ENCODE measurements at regions not wholly inside any gene's neighbourhood (a gene's known extent, or its start where the extent isn't known, plus 50 kb on each side); places are given as distances from the start of the nearest gene placed in this dataset.
A peak's percentile ranks its signal among the peaks of the same experiment; 100 is the strongest.
"Not testable (repeated sequence)": the region's sequence is repeated elsewhere in the genome, so short reads cannot be mapped to it uniquely, and the experiment has no call there.

- DNase-seq: no peak
Measured at GRCh38 chr7:106562711-106563366, 98.1 kb downstream of the CCDC71L start.

DNA sequence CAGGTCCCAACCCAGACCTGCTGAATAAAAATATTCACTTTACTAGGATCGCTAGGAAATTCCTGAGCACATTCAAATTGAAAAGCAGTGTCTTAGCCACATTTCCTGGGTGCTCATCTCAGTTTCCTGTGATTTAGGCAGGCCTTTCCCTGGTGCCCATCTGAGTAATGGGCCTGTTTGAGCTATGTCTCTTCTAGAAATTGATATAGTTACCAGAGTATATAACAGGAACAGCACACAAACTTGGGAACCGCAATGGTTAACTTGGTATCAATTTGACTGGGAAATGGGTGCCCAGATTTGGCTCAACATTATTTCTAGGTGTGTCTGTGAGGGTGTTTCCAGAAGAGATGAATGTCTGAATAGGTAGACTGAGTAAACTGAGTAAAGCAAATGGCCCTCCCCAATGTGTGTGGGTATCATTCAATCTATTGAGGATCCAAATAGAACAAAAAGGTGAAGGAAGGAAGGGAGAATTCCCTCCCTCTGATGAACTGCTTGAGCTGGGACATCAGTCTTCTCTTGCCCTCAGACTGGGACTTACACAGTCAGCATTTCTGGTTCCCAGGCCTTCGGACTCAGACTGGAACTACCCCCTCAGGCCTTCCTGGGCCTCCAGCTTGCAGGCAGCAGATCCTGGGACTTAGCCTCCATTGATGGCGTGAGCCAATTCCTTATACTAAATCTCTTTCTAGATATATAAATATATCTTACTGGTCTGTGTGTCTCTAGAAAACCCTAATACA, 99.1 kb downstream of the CCDC71L start:
- DNase-seq: no peak

DNA sequence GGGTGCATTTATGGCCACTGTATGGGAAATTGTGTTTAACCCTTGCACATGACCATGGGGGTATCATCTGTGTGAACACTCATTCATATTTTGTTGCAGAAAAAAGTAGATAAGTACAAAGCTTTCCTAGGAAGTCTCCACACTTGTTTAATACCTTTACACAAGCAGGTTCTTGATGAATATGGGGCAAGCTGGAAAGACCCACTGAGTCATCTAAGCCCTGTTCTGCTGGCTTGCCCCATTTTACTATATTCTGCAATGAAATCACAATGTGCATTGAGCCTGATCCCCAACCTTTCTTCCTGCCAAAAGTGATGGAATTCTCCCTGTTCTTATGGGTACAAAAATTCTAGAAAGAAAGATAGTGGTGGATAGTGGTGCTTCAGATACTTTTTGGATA, 99.8 kb downstream of the CCDC71L start:
- no peak for DNase-seq

GRCh38 chr7:106560482-106560881, 100.5 kb downstream of the CCDC71L start:
- no peak for DNase-seq

- not testable (repeated sequence) for DNase-seq
Measured at GRCh38 chr7:106556244-106556643, 104.7 kb downstream of the CCDC71L start.

GRCh38 chr7:106554623-106555022, 106.3 kb downstream of the CCDC71L start:
- not testable (repeated sequence) for DNase-seq

- no peak for DNase-seq
Measured at GRCh38 chr7:106553446-106553836, 107.5 kb downstream of the CCDC71L start.

GRCh38 chr7:106552645-106553445, 108.1 kb downstream of the CCDC71L start:
- no peak for DNase-seq

GRCh38 chr7:106551936-106552335, 109.0 kb downstream of the CCDC71L start:
- no peak for DNase-seq

DNA sequence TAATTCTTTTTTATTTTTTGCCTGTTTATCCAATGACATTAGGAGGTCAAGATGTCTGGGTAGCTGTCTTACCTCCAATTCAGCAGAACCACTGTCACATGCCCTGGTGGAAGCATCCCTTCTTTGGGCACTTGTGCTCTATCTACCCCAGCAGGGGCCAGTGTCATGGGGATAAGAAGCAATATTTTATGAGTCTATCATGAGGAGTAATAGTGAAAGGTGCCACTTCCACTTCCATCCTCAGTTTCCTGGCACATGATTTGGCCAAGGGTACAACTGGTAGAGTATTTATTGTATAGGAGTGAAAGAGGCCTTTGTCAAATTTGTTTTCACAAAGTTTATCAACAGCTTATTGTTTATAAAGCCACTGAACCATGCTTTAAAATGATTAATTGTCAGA, 112.5 kb downstream of the CCDC71L start:
- no peak for DNase-seq

DNA sequence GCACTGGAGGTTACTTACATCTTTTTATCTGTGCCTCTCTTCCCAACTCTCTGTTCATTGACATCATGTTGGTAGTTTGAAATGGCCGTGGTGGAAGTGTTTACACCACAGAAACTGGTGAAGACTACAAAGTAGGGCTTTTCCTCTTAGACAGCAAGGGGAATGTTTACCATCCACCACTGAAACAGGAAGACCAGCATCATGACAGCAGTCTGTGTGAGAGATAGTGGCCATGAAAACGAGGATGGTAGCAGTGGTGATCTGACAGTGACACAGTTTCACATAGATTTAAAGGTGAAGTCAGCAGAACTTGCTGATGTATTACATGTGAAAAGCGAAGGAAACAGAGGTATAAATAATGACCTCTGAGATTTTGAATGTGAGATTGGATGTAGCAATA, 115.7 kb downstream of the CCDC71L start:
- no peak for DNase-seq

- no peak for DNase-seq
Measured at GRCh38 chr7:106543221-106543757, 117.7 kb downstream of the CCDC71L start.

GRCh38 chr7:106542550-106543220, 118.3 kb downstream of the CCDC71L start:
- peak; percentile 55 for DNase-seq

DNA sequence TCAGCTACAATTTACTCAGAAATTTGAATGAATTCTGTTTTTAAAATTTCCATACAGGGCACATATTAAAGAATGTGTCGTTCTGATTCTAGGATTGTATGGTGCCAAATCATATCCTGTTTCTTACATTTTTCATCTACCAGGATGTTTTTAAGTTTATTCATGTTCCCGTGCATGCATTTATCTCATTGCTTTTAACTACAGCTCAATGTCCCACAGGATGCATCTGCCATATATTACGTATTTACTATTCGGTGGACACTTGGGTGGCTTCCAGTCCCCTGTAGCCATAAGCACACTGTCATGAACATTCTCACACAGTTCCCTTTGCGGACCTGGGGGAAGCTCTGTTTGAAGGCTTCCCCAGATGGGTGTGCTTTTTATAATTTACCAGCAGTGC, 122.3 kb downstream of the CCDC71L start:
- DNase-seq: no peak

DNA sequence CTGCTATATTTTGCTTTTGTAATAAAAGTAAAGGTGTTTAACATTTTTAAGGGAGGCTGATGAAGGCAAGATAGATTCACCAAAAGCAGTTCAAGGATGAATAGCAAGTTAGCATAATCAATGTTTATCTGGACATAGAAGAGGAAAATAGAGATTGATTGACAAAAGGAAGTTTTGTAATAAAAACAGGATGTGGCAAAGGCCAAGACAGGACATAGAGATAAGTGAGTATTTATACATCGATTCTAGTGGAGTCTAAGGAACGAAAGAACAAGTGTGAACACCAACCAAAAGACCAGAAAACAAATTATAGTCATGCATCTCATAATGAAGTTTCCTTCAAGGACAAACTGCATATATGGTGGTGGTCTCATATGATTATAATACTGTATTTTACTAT, 123.8 kb downstream of the CCDC71L start:
- DNase-seq: no peak

- no peak for DNase-seq
Measured at GRCh38 chr7:106536079-106536478, 124.9 kb downstream of the CCDC71L start.

- DNase-seq: no peak
Measured at GRCh38 chr7:106535234-106535932, 125.6 kb downstream of the CCDC71L start.

DNA sequence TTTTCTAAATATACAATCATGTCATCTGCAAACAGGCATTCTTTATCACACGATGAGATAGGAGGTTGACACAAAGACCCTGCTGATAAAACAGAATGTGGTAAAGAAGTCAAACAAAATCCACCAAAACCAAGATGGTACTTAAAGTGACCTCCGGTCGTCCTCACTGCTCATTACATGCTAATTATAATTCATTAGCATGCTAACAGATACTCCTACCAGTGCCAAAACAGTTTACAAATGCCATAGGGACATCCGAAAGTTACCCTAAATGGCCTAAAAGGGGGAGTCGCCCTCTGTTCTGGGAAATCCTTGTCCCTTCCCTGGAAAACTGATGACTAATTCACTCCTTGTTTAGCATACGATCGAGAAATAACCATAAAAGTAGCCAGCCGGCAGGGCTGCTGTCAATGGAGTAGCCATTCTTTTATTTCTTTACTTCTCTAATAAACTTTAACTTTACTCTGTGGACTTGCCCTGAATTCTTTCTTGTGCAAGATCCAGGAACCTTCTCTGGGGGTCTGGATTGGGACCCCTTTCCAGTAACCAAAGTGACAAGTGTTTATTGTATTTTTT, 126.6 kb downstream of the CCDC71L start:
- no peak for DNase-seq

DNA sequence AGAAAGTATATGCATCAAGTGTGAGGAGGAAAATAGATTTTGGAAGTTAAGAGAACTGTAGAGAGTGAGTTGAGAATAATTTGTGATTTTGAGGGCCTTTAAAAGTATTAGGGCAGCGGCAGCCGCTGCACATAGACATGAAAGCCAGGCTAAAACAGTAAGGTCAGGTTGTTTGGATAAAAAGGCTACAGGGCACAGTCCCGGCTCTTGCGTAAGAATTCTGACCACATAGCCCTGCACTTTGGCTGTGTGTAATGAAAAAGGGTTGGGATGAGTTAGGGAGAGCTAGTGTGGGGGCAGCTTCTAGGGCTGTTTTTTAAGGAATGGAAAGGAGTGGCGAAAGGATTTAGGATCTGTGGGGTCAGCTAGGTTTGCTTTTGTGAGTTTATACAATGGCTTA, 130.8 kb downstream of the CCDC71L start:
- not testable (repeated sequence) for DNase-seq

DNA sequence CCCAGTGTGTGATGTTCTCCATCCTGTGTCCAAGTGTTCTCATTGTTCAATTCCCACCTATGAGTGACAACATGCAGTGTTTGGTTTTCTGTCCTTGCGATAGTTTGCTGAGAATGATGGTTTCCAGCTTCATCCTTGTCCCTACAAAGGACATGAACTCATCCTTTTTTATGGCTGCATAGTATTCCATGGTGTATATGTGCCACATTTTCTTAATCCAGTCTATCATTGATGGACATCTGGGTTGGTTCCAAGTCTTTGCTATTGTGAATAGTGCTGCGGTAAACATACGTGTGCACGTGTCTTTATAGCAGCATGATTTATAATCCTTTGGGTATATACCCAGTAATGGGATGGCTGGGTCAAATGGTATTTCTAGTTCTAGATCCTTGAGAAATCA, 134.3 kb downstream of the CCDC71L start:
- not testable (repeated sequence) for DNase-seq

DNA sequence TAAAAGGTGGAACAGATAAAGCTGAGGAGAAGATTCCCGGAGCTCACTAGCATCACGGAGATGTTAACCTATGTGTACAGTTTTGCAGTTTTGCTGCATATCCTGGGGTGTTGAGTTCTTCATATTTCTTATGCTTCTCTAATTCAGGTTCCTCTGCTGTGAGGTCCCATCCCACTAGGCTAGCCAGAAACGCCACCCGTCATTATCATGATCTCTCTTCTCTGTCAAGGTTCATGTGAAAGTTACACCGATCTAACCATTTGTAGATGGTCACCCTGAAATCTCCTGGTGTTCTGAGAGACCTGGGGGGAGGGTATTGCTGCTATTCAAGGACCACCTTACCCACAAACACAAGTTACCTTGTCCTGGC, 136.3 kb downstream of the CCDC71L start:
- no peak for DNase-seq

GRCh38 chr7:106523482-106523881, 137.5 kb downstream of the CCDC71L start:
- no peak for DNase-seq
